Erythroblast (primary cell): ENCODE measurements at regions not wholly inside any gene's neighbourhood (a gene's known extent, or its start where the extent isn't known, plus 50 kb on each side); places are given as distances from the start of the nearest gene placed in this dataset.

Source experiments
- GATA1 ChIP-seq: IDR thresholded peaks from 2 replicates; pipeline ENCODE4 v1.6.1; 2011; ENCODE audit warnings: low read depth, mild to moderate bottlenecking, control low read depth, low read length, moderate library complexity
- POLR2A ChIP-seq: IDR thresholded peaks from 2 replicates; pipeline ENCODE4 v1.6.1; 2011; ENCODE audit warnings: mild to moderate bottlenecking, low read length

DNA sequence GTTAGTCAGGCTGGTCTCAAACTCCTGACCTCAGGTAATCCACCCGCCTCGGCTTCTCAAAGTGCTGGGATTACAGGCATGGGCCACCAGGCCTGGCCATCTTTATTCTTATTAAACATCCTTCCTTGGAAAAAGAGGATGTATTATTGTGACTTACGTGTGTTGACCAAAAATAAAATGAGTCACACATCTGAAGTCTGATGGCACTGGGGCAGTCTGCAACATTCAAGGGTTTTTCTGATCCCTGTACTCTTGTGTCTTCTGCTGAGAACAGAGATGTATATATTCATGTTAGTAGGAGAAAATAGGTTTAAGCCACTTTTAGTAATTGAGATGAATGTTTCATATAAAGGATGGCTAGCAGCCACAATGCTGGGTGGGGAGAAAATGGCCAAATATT is 129.9 kb upstream of the RIPOR2 start:
- no peak for TF ChIP-seq POLR2A
- no peak for TF ChIP-seq GATA1
